ENCODE measurements at regions not wholly inside any gene's neighbourhood (a gene's known extent, or its start where the extent isn't known, plus 50 kb on each side); places are given as distances from the start of the nearest gene placed in this dataset.

DNA sequence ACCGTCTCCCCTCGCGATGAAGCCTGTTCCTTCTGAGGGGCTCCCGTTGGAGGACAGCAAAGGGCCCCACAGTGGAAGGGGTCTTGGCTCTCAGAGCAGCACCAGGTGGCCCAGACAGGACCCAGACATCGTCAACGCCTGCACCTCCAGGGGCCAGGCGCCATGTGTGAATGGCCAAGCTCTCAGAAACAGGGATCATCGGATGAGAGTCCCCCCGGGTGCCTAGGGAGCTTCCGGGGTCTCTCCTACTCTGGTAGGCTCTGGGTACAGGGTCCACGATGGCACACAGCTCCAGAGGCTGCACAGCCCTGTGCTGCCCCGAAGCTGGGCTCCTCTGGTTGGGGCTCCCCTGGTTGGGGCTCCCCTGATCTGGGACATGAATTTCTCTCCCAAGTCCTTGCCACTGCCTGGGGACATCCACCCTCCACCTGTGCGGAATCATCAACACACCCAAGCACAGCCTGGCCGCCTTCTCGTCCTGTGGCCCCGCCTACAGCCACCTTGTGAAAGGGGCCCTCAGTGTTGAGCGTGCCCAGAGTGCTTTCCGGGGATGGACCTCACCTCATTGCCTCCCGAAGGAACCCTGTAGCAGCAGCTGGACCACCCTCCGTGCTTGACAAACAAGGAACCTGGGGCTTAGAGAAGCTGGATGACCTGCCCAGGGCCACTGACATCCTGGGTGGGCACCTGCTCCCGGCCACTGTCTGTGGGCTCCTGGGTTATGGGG, 929.0 kb downstream of the BRD1 start:
- TF ChIP-seq, protein P1, sequence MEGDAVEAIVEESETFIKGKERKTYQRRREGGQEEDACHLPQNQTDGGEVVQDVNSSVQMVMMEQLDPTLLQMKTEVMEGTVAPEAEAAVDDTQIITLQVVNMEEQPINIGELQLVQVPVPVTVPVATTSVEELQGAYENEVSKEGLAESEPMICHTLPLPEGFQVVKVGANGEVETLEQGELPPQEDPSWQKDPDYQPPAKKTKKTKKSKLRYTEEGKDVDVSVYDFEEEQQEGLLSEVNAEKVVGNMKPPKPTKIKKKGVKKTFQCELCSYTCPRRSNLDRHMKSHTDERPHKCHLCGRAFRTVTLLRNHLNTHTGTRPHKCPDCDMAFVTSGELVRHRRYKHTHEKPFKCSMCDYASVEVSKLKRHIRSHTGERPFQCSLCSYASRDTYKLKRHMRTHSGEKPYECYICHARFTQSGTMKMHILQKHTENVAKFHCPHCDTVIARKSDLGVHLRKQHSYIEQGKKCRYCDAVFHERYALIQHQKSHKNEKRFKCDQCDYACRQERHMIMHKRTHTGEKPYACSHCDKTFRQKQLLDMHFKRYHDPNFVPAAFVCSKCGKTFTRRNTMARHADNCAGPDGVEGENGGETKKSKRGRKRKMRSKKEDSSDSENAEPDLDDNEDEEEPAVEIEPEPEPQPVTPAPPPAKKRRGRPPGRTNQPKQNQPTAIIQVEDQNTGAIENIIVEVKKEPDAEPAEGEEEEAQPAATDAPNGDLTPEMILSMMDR (conservative IDR thresholded peaks at IDR 0.05; ENCODE audit: low read depth, low read length): no peak
- no peak overlapping the region for H3K4me3 ChIP-seq (ENCODE audit: low read depth, low read length)
- no peak for DNase-seq (ENCODE audit: low read depth)

DNA sequence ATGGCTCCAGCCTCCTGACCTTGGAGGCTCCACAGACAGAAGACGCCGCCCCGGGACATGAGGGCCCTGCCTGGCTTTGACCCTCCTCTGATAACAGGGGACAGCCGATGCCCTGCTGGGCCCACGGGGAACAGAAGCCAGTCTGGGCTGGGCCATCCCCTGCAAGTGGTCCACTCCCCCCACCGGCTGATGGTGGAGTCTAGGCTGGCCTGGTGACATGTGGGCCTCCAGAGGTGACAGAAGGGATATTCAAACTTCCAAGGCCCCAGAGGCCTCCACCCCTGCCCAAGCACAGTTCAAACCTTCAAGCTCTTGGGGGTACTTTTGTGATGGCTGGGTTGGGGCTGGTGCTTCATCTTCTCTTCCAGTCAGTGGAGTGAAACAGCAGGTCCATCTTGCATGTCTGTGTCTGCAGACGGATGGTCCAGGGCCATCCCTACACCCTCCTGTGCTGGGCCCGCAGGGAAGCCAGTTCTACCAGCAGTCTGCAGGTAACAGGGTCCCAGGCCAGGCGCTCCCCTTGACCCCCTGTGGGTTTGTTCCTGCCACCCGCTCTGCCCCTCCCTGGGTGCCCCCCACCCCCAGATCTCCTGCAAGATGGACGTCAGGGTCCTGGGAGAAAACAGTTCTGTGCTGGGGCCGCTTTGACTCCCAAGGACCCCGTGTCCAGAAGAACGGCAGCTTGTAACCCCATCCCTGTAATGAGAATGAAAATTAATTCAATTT, 929.9 kb downstream of the BRD1 start:
- no peak for DNase-seq (ENCODE audit: low read depth)
- TF ChIP-seq, protein P1 (conservative IDR thresholded peaks at IDR 0.05; ENCODE audit: low read depth, low read length): no peak
- no peak overlapping the region for H3K4me3 ChIP-seq (ENCODE audit: low read depth, low read length)

DNA sequence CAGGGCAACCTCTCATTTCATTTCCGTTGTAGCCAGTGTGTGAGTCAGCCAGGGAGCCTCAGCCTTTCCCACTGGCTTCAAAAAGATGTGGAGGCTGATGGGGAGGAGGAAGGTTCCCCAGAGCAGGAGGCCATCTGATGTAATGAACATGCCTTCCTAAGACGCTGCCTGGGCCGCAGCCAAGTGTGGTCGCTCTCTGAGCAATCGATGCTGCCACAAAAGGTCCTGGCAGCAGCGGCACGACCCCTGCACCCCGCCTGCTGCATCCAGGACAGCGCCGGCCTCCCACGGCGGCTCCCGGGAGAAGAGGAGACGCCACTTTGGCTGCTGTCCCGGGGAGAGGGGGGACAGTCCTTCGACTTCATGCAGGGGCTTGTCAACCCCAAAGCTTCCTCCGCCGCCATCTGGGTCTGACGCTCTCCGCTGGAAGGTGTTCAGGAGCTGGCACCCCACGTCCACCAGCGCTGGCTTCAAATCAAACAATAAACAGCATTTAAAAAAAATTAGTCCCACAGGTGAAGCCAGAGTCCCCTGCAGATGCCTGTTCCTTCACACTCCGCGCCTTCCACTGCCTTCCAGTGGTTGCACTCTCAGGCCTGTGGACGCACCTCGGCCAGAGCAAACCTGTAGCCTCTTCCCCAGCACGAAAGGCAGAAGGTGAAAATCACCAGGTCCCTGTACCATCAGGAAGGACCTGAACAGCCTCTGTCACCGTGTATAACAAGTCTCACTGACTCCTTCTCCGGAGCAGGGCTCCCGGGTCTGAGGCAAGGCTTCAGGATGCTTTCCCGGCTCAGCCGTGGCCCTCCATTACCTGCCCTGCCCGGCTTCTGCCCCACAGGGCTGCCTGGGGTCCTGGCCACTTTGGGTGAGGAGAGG, 930.7 kb downstream of the BRD1 start:
- TF ChIP-seq, protein P1 (conservative IDR thresholded peaks at IDR 0.05; ENCODE audit: low read depth, low read length): no peak
- no peak for DNase-seq (ENCODE audit: low read depth)

DNA sequence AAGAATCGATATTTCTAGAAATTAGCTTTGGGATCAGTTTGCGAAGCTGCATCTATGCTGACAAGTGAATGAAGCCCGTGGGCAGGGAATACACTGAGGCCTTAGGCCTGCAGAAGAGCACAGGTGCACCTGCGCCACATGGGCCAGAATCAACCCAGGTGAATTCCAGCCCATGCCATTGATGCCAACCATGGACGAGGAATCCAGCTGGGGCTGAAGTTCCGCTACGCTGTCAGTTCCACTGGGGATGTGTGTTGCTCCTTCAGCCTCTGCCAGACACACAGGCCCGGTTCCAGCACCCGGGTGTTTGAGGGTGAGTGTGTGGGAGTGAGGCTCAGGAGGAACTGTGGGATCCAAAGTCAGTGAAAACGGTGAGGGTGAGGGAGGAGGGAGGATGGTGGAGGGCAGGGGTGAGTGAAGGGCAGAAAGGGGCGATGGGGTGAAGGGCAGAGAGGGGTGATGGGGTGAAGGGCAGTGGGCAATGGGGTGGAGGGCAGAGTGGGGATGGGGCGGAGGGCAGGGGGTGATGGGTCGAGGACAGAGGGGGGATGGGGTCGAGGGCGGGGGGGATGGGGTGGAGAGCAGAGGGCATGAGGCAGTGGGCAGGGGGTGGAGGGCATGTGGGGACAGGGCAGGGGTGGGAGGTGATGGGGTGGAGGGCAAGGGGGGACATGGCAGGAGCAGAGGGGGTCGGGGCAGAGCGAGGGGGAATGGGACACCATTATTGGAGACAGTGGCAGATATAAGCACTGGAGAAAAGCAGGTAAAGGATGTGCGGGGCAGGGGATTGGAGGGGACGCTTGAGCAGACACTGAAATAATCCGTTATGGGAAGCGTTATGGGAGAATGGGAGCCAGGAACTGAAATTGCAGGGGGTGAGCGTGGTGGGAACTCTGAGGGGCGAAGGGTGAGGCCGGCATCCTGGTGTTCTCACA, 931.6 kb downstream of the BRD1 start:
- H3K4me3 ChIP-seq (ENCODE audit: low read depth, low read length): no peak overlapping the region
- TF ChIP-seq, protein P1 (conservative IDR thresholded peaks at IDR 0.05; ENCODE audit: low read depth, low read length): no peak
- DNase-seq (ENCODE audit: low read depth): no peak

More for the DNA sequence above, 930.7 kb downstream of the BRD1 start:
- H3K4me3 ChIP-seq (ENCODE audit: low read depth, low read length): no peak overlapping the region

DNA sequence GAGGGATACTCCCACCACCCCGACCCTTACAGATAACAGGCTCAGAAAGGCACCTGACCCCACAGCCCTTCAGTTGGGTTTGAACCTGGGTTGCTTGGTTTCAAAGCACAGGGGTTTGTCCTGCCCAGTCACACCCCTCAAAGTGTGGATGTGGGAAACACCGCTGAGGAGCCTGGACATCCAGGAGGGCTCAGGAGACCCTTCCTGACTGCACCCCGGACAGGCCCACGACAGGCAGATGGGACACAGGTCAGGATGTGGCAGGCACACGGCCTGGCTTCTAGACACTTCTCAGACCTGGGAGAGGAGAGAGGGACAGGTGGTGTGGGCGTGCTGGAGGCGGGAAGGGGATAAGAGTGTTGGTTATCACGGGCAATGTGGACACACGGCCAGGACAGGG, 932.3 kb downstream of the BRD1 start:
- H3K4me3 ChIP-seq (ENCODE audit: low read depth, low read length): no peak overlapping the region
- TF ChIP-seq, protein P1 (conservative IDR thresholded peaks at IDR 0.05; ENCODE audit: low read depth, low read length): no peak
- DNase-seq (ENCODE audit: low read depth): no peak

DNA sequence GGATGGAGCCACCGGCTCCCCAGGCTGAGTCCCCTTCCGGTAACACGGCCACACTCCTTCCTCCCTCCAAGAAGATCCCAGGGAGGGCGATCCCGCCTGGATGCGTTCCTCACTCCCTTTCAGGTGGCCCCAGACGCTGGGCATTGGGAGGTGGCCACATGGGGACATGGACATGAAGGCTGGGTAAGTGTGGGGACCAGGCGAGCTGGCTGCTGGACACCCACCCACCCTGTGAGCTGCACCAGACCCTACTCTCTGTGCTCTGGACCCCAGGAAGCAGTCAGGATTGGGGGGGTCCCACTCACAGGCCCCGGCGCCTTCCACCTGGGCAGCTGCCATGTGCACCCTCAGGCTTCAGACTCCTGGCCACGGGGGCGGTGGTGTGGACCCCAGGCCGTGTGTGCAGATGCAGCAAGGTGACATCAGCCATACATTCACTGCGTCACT, 932.8 kb downstream of the BRD1 start:
- no peak for DNase-seq (ENCODE audit: low read depth)
- TF ChIP-seq, protein P1 (conservative IDR thresholded peaks at IDR 0.05; ENCODE audit: low read depth, low read length): no peak

More for the DNA sequence above, 932.8 kb downstream of the BRD1 start:
- no peak overlapping the region for H3K4me3 ChIP-seq (ENCODE audit: low read depth, low read length)
